HCT116 (cell line): ENCODE measurements at regions not wholly inside any gene's neighbourhood (a gene's known extent, or its start where the extent isn't known, plus 50 kb on each side); places are given as distances from the start of the nearest gene placed in this dataset.

Experiments used
- ATAC-seq: fragments of 200-7000 bp; cut with Tn5 transposase; 2 replicates; pipeline ENCODE4 v1.9.1; 2020; ENCODE audit warnings: mild to moderate bottlenecking, moderate library complexity
- BruUV-seq: library from RNA; stranded (reverse); fragments of 400-500 nt; replicated peaks from 2 replicates; lab custom pipeline; 2021; lab: Mats Ljungman, UMichigan
- CTCF ChIA-PET: fragments of 300-600 bp; sonication (Branson Sonifier 250); formaldehyde crosslinking; loops from one replicate; lab custom pipeline; 2021; ENCODE audit warnings: antibody characterized with exemption; lab: Charles Lee
- POLR2A ChIA-PET: fragments of 300-600, 350-600 bp; sonication (Branson Sonifier 250); formaldehyde crosslinking; loops from one replicate; lab custom pipeline; 2021; ENCODE audit warnings: antibody characterized with exemption; lab: Charles Lee
- RAD21 ChIA-PET, 2 experiments: fragments of 300-600 bp; sonication (Branson Sonifier 250); formaldehyde crosslinking; loops; one replicate each; lab custom pipeline; 2023; ENCODE audit warnings: low total read pairs in 2 of 2; ENCODE audit not compliant: uncharacterized antibody in 2 of 2, unreplicated experiment in 2 of 2, low non-redundant PET in 1 of 2; lab: Charles Lee
- DNase-seq: peaks from one replicate; pipeline ENCODE4 v3.0.0-alpha.2; 2010; ENCODE audit warnings: low read depth, low spot score
- H2AFZ ChIP-seq: fragments of 200-600 bp; shearing (Covaris generic), sonication (generic); 2 replicates; pipeline ENCODE4 v1.6.1; 2017; ENCODE audit warnings: low read depth, mixed run types, mixed read lengths, antibody characterized with exemption, low read length; ENCODE audit not compliant: poor library complexity, severe bottlenecking
- H3K27ac ChIP-seq: 2 replicates; pipeline ENCODE4 v1.5.1; 2012; ENCODE audit warnings: low read depth, low read length
- H3K27me3 ChIP-seq: fragments of 200-600 bp; sonication (generic); 2 replicates; pipeline ENCODE4 v1.6.1; 2016; ENCODE audit warnings: mixed run types, low read length, mixed read lengths; ENCODE audit not compliant: insufficient read depth
- H3K36me3 ChIP-seq, 2 experiments: fragments of 200-500 bp in 1 of 2; fragments of 200-600 bp in 1 of 2; sonication (Bioruptor generic) in 1 of 2; sonication (generic) in 1 of 2; 2 replicates each; pipeline versions ENCODE4 v1.5.1 to v1.6.1; 2014 to 2016; ENCODE audit warnings: low read length in 2 of 2, inconsistent platforms in 1 of 2, mixed read lengths in 1 of 2, mixed run types in 1 of 2; ENCODE audit not compliant: insufficient read depth in 2 of 2, control insufficient read depth in 1 of 2
- H3K4me1 ChIP-seq, 2 experiments: fragments of 200-600 bp in 1 of 2; sonication (generic) in 1 of 2; 2 replicates each; pipeline versions ENCODE4 v1.5.1 to v1.6.1; 2012 to 2017; ENCODE audit warnings: low read length in 2 of 2, inconsistent platforms in 1 of 2, mild to moderate bottlenecking in 1 of 2, mixed read lengths in 1 of 2, mixed run types in 1 of 2, moderate library complexity in 1 of 2; ENCODE audit not compliant: insufficient read depth in 2 of 2, control insufficient read depth in 1 of 2
- H3K4me2 ChIP-seq: fragments of 200-600 bp; sonication (generic); 2 replicates; pipeline ENCODE4 v1.6.1; 2017; ENCODE audit warnings: mixed run types, low read length, mixed read lengths
- H3K4me3 ChIP-seq, 2 experiments: fragments of 200-600 bp in 1 of 2; sonication (generic) in 1 of 2; replicated peaks in 1 of 2; 2 replicates each; pipeline ENCODE4 v1.5.1; 2011 to 2016; ENCODE audit warnings: low read length in 2 of 2, control low read depth in 1 of 2, low read depth in 1 of 2, mild to moderate bottlenecking in 1 of 2, mixed read lengths in 1 of 2, mixed run types in 1 of 2
- H3K79me2 ChIP-seq: fragments of 200-600 bp; sonication (generic); 2 replicates; pipeline ENCODE4 v1.6.1; 2017; ENCODE audit warnings: mild to moderate bottlenecking, mixed run types, low read length, moderate library complexity, mixed read lengths; ENCODE audit not compliant: insufficient read depth
- H3K9ac ChIP-seq: fragments of 200-600 bp; sonication (generic); 2 replicates; pipeline ENCODE4 v1.6.1; 2016; ENCODE audit warnings: low read length, mixed read lengths
- H3K9me2 ChIP-seq: fragments of 200-600 bp; sonication (generic), shearing (Covaris generic); 2 replicates; pipeline ENCODE4 v1.6.1; 2017; ENCODE audit warnings: mixed run types, mild to moderate bottlenecking, moderate library complexity; ENCODE audit not compliant: insufficient read depth
- H3K9me3 ChIP-seq, 2 experiments: fragments of 200-500 bp in 1 of 2; fragments of 200-600 bp in 1 of 2; sonication (Bioruptor generic) in 1 of 2; sonication (generic) in 1 of 2; 2 replicates each; pipeline ENCODE4 v1.6.1; 2014 to 2017; ENCODE audit warnings: low read length in 2 of 2, mixed read lengths in 2 of 2, inconsistent platforms in 1 of 2, low read depth in 1 of 2, mild to moderate bottlenecking in 1 of 2, mixed run types in 1 of 2, moderate library complexity in 1 of 2; ENCODE audit not compliant: control insufficient read depth in 1 of 2, insufficient read depth in 1 of 2
- H4K20me1 ChIP-seq: fragments of 200-600 bp; sonication (generic), shearing (Covaris generic); 2 replicates; pipeline ENCODE4 v1.6.1; 2017; ENCODE audit warnings: mixed run types, mild to moderate bottlenecking, moderate library complexity; ENCODE audit not compliant: insufficient read depth
- ATF3 ChIP-seq: IDR thresholded peaks from 2 replicates; pipeline ENCODE4 v1.6.1; 2012
- FOSL1 ChIP-seq: IDR thresholded peaks from 2 replicates; pipeline ENCODE4 v1.6.1; 2012; ENCODE audit warnings: low read depth
- MAX ChIP-seq: IDR thresholded peaks from 2 replicates; pipeline ENCODE4 v1.6.1; 2012
- POLR2A ChIP-seq: IDR thresholded peaks from 2 replicates; pipeline ENCODE4 v1.7.0; 2011; ENCODE audit warnings: borderline replicate concordance; ENCODE audit not compliant: insufficient read depth, insufficient read length; ENCODE audit errors: extremely low read depth
- POLR2AphosphoS5 ChIP-seq: IDR thresholded peaks from 2 replicates; pipeline ENCODE4 v1.6.1; 2011; ENCODE audit warnings: mild to moderate bottlenecking, low read depth, low read length, moderate library complexity
- REST ChIP-seq: IDR thresholded peaks from 2 replicates; pipeline ENCODE4 v1.6.1; 2012; ENCODE audit warnings: low read depth
- SIN3A ChIP-seq: IDR thresholded peaks from 2 replicates; pipeline ENCODE4 v1.6.1; 2012; ENCODE audit warnings: low read depth
- SRF ChIP-seq: IDR thresholded peaks from 2 replicates; pipeline ENCODE4 v1.6.1; 2012; ENCODE audit warnings: low read depth
- TCF7L2 ChIP-seq: IDR thresholded peaks from 2 replicates; pipeline ENCODE4 v1.7.0; 2011; ENCODE audit warnings: borderline replicate concordance, inconsistent platforms; ENCODE audit not compliant: insufficient read depth, insufficient read length; ENCODE audit errors: extremely low read depth
- YY1 ChIP-seq: IDR thresholded peaks from 2 replicates; pipeline ENCODE4 v1.6.1; 2011; ENCODE audit warnings: low read length, low read depth, moderate library complexity, mild to moderate bottlenecking; ENCODE audit not compliant: insufficient replicate concordance; ENCODE audit errors: extremely low read depth
- intact Hi-C: fragments of 100-400 bp; cut with micrococcal nuclease; formaldehyde crosslinking; loops from 2 replicates; pipeline ENCODE4 v1.10.0; 2022

GRCh38 chr10:131001438-131001837 lies 310.1 kb downstream of the TCERG1L start (continued):
- TF ChIP-seq POLR2AphosphoS5 (no peak), MAX (no peak)

GRCh38 chr10:131002031-131002861 lies 309.3 kb downstream of the TCERG1L start:
- ChIA-PET RAD21 (no interaction called here), CTCF (no interaction called here), POLR2A (no interaction called here)
- ATAC-seq (no peak), DNase-seq (no peak)
- no peak overlapping the region for H3K4me2 ChIP-seq
- H4K20me1 ChIP-seq: no peaks in the 10 kb centered on the region
- intact Hi-C loops: no loop called here
- H3K27me3 ChIP-seq: no peaks in the 10 kb centered on the region
- no peaks in the 10 kb centered on the region for H3K9me3 ChIP-seq
- H3K79me2 ChIP-seq: no peaks in the 10 kb centered on the region
- no peak overlapping the region for H2AFZ ChIP-seq
- no peak overlapping the region for H3K4me3 ChIP-seq
- no peak overlapping the region for H3K27ac ChIP-seq
- no peaks in the 10 kb centered on the region for H3K4me1 ChIP-seq
- H3K9ac ChIP-seq: no peak overlapping the region
- no peaks in the 10 kb centered on the region for H3K9me2 ChIP-seq
- H3K36me3 ChIP-seq: no peaks in the 10 kb centered on the region
- TF ChIP-seq POLR2AphosphoS5 (no peak), MAX (no peak), YY1 (no peak)
- no TSS peak for BruUV-seq

GRCh38 chr10:131003455-131003854 lies 308.1 kb downstream of the TCERG1L start:
- H3K9me3 ChIP-seq: no peaks in the 10 kb centered on the region
- H2AFZ ChIP-seq: no peak overlapping the region
- intact Hi-C loops: no loop called here
- no peak overlapping the region for H3K4me2 ChIP-seq
- no peaks in the 10 kb centered on the region for H3K27me3 ChIP-seq
- H3K9me2 ChIP-seq: no peaks in the 10 kb centered on the region
- RAD21 ChIA-PET: no interaction called here
- no peak overlapping the region for H3K4me3 ChIP-seq
- DNase-seq (no peak), ATAC-seq (no peak)
- BruUV-seq: no TSS peak
- H4K20me1 ChIP-seq: no peaks in the 10 kb centered on the region
- H3K9ac ChIP-seq: no peak overlapping the region
- H3K36me3 ChIP-seq: no peaks in the 10 kb centered on the region
- no peaks in the 10 kb centered on the region for H3K4me1 ChIP-seq
- no peak overlapping the region for H3K27ac ChIP-seq
- no peaks in the 10 kb centered on the region for H3K79me2 ChIP-seq
- POLR2A ChIA-PET: no interaction called here
- CTCF ChIA-PET: no interaction called here
- TF ChIP-seq TCF7L2: no peak
- no peak for TF ChIP-seq REST
- TF ChIP-seq POLR2A: no peak
- no peak for TF ChIP-seq SRF
- TF ChIP-seq YY1: no peak
- TF ChIP-seq ATF3: no peak
- no peak for TF ChIP-seq FOSL1
- no peak for TF ChIP-seq SIN3A
